ENCODE measurements at regions not wholly inside any gene's neighbourhood (a gene's known extent, or its start where the extent isn't known, plus 50 kb on each side); places are given as distances from the start of the nearest gene placed in this dataset.

- no peak overlapping the region for H3K27ac ChIP-seq
- TF ChIP-seq, protein P1, sequence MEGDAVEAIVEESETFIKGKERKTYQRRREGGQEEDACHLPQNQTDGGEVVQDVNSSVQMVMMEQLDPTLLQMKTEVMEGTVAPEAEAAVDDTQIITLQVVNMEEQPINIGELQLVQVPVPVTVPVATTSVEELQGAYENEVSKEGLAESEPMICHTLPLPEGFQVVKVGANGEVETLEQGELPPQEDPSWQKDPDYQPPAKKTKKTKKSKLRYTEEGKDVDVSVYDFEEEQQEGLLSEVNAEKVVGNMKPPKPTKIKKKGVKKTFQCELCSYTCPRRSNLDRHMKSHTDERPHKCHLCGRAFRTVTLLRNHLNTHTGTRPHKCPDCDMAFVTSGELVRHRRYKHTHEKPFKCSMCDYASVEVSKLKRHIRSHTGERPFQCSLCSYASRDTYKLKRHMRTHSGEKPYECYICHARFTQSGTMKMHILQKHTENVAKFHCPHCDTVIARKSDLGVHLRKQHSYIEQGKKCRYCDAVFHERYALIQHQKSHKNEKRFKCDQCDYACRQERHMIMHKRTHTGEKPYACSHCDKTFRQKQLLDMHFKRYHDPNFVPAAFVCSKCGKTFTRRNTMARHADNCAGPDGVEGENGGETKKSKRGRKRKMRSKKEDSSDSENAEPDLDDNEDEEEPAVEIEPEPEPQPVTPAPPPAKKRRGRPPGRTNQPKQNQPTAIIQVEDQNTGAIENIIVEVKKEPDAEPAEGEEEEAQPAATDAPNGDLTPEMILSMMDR (IDR thresholded peaks at IDR 0.05) = no peak
- TF ChIP-seq ZFX (IDR thresholded peaks at IDR 0.05; ENCODE audit: borderline replicate concordance) = no peak
These were observed 137.2 kb downstream of the CYLD start for GRCh38 chr16:50878966-50879615.

DNA sequence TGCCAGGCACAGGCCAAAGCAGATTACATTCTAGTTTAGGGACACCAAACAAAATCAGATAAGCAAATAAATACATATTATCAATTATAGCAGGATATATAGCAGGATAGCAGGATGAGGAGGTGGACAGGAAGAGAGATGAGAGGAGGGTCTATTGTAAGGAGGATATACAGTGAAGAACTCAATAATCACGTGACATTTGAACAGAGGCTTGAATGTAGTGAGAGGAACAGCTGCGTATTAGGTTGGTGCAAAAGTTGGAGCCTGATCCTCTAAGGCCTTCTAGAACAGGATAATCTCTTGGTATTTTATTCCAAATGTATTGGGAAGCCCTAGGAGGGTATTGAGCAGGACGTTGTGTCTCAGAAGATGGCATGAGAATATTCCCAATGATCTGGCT is 136.7 kb downstream of the CYLD start:
- TF ChIP-seq ZFX (IDR thresholded peaks at IDR 0.05; ENCODE audit: borderline replicate concordance) = no peak
- TF ChIP-seq, protein P1 (IDR thresholded peaks at IDR 0.05) = no peak
- H3K27ac ChIP-seq = no peak overlapping the region

DNA sequence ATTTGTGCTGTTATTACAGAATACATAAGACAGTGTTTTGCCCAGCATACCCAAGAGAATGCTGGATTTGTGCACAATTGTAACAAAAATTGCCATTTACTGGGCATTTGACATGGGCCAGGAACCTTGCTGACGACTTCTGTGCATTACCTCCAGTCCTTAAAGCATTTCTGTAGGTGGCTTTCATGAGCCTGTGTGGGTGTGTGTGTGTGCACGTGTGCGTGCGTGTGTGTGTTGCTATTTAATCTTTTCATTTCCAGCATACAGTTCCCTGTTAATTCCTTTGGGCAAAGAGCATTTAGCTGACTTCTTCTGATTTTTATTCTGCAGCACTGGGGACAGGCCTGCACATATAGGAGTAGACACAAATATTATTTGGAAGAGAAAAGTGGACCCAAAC is 134.4 kb downstream of the CYLD start:
- no peak for TF ChIP-seq ZFX (IDR thresholded peaks at IDR 0.05; ENCODE audit: borderline replicate concordance)
- TF ChIP-seq, protein P1 (IDR thresholded peaks at IDR 0.05) = no peak
- H3K27ac ChIP-seq = no peak overlapping the region

- H3K27ac ChIP-seq = no peak overlapping the region
- no peak for TF ChIP-seq ZFX (IDR thresholded peaks at IDR 0.05; ENCODE audit: borderline replicate concordance)
- TF ChIP-seq, protein P1 (IDR thresholded peaks at IDR 0.05) = no peak
These were observed 126.7 kb downstream of the CYLD start for GRCh38 chr16:50868577-50868976.

GRCh38 chr16:50866806-50867205 is 124.9 kb downstream of the CYLD start:
- TF ChIP-seq ZFX (IDR thresholded peaks at IDR 0.05; ENCODE audit: borderline replicate concordance) = no peak
- TF ChIP-seq, protein P1 (IDR thresholded peaks at IDR 0.05) = no peak
- no peak overlapping the region for H3K27ac ChIP-seq

DNA sequence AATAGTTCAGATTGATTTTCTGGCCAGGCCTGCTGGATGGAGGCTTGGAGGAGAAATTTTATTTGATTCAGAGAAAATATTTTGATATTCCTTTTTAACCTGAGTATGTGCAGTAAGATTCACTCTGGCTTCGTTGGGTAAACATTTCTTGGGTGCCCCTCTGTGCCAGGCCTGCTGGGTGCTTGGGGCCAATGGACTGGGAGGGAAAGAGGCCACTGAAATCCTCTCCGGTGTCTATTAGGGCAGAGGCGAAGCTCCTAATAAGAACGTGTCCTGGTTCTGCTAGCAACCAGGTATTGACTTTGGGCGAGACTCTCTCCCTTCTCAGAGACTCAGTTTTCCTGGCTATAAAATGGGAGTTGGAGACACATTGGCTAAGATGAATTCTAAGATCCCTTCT is 122.5 kb downstream of the CYLD start:
- H3K27ac ChIP-seq = no peak overlapping the region
- no peak for TF ChIP-seq ZFX (IDR thresholded peaks at IDR 0.05; ENCODE audit: borderline replicate concordance)
- TF ChIP-seq, protein P1 (IDR thresholded peaks at IDR 0.05) = no peak

GRCh38 chr16:50863644-50864144 is 121.8 kb downstream of the CYLD start:
- no peak for TF ChIP-seq ZFX (IDR thresholded peaks at IDR 0.05; ENCODE audit: borderline replicate concordance)
- TF ChIP-seq, protein P1 (IDR thresholded peaks at IDR 0.05) = no peak
- H3K27ac ChIP-seq = no peak overlapping the region
